Renal pelvis (tissue), 1 donor: ENCODE measurements at regions not wholly inside any gene's neighbourhood (a gene's known extent, or its start where the extent isn't known, plus 50 kb on each side); places are given as distances from the start of the nearest gene placed in this dataset.
"Not testable (repeated sequence)": the region's sequence is repeated elsewhere in the genome, so short reads cannot be mapped to it uniquely, and the experiment has no call there.

Experiments used
- DNase-seq: peaks from one replicate; pipeline ENCODE4 v3.0.0-alpha.2; 2013

GRCh38 chr18:961644-962355 is 57.1 kb downstream of the ADCYAP1 start:
- DNase-seq, result peak; percentile 22

DNA sequence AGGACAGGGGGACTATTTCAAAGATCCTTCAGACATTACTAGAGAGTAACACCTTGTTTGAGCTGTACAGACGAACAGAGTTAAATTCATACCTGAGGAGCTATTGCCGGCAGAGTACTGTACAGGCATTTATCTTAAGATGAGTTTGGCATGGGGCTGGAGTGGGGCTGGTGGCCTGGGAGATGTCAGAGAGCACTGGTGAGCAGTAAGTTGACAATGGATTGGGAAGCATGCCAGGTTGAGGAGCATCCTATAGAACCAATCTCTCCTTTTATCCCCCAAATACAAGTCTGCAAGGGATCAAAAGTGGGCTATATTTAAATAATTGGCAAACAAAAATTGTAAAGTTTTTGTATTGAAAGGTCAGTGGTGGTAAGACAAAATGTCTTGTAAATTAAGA is 58.6 kb downstream of the ADCYAP1 start:
- no peak for DNase-seq

- no peak for DNase-seq
Observed at GRCh38 chr18:965921-966758, 61.5 kb downstream of the ADCYAP1 start.

GRCh38 chr18:966759-967576 is 62.3 kb downstream of the ADCYAP1 start:
- DNase-seq, result no peak

DNA sequence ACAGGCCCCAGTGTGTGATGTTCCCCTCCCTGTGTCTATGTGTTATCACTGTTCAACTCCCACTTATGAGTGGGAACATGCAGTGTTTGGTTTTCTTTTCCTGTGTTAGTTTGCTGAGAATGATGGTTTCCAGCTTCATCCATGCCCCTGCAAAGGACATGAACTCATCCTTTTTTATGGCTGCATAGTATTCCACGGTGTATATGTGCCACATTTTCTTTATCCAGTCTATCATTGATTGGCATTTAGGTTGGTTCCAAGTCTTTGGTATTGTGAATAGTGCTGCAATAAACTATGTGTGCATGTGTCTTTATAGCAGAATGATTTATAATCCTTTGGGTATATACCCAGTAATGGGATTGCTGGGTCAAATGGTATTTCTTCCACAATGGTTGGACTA is 64.2 kb downstream of the ADCYAP1 start:
- DNase-seq, result not testable (repeated sequence)

- not testable (repeated sequence) for DNase-seq
Observed at GRCh38 chr18:969311-969710, 64.6 kb downstream of the ADCYAP1 start.

GRCh38 chr18:974606-975005 is 69.9 kb downstream of the ADCYAP1 start:
- DNase-seq, result not testable (repeated sequence)

- not testable (repeated sequence) for DNase-seq
Observed at GRCh38 chr18:976393-977128, 71.9 kb downstream of the ADCYAP1 start.

DNA sequence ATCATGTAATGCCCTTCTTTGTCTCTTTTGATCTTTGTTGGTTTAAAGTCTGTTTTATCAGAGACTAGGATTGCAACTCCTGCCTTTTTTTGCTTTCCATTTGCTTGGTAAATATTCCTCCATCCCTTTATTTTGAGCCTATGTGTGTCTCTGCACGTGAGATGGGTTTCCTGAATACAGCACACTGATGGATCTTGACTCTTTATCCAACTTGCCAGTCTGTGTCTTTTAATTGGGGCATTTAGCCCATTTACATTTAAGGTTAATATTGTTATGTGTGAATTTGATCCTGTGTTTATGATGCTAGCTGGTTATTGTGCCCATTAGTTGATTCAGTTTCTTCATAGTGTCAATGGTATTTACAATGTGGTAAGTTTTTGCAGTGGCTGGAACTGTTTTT is 72.7 kb downstream of the ADCYAP1 start:
- DNase-seq, result not testable (repeated sequence)

GRCh38 chr18:977732-978131 is 73.1 kb downstream of the ADCYAP1 start:
- not testable (repeated sequence) for DNase-seq

GRCh38 chr18:980586-980985 is 75.9 kb downstream of the ADCYAP1 start:
- DNase-seq, result no peak

DNA sequence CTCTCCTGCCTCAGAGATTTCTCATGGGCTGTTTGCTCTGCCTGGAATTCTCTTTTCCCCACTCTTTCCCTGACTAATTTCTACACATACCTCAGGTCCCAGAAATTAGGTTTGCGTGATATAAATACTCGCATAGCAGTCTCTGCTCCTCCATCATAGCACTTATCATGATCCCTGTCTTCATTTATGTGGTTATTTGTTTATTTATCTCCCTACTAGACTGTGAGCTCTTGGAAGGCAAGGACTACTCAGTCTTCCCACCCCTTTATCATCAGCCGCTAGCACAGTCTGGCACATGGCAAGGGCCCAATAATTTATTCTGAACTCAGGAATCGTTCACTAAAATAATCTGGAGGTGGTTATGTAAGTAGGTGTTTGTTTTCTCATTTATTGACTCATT is 79.3 kb downstream of the ADCYAP1 start:
- DNase-seq, result no peak

DNA sequence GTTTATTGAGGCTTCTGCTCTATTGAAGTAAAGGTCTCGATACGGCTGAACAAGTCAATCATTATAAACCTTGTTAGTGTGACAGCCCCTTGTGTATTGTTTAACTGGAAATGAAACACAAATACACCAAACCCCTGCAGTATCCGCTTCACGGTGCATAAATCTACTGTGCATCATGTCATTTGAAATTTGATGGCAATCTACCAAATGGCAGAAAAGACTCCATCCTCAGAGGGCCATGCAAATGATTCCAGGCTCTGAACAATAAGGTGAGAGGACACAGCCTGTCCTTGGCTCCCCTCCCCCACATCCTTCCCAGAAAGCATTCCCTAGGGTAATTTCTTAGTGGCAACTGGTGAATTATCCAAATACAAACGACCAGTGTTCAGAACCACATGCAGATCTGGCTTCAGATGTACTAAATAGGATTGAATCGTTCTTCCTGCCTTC is 80.6 kb downstream of the ADCYAP1 start:
- DNase-seq, result no peak

DNA sequence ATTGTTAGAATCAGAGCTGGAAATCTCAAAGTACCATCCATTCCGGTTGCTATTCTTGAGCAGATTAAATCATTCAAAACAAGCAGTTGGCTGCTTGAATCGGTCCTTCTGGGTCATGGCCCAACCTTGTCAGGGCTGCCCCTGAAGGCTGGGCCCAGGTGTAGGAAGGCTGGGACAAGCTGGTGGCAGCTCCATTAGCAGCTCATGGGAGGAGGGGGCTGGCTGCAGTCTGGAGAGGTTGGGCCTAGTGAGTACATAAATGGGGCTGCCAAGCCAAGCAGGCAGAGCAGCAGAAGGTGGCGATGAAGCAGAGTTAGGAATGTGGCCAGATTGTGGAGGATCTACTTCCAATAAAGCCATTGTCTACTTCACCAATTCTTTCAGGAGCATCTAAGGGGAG is 81.4 kb downstream of the ADCYAP1 start:
- DNase-seq, result no peak

GRCh38 chr18:986552-986951 is 81.9 kb downstream of the ADCYAP1 start:
- no peak for DNase-seq

DNA sequence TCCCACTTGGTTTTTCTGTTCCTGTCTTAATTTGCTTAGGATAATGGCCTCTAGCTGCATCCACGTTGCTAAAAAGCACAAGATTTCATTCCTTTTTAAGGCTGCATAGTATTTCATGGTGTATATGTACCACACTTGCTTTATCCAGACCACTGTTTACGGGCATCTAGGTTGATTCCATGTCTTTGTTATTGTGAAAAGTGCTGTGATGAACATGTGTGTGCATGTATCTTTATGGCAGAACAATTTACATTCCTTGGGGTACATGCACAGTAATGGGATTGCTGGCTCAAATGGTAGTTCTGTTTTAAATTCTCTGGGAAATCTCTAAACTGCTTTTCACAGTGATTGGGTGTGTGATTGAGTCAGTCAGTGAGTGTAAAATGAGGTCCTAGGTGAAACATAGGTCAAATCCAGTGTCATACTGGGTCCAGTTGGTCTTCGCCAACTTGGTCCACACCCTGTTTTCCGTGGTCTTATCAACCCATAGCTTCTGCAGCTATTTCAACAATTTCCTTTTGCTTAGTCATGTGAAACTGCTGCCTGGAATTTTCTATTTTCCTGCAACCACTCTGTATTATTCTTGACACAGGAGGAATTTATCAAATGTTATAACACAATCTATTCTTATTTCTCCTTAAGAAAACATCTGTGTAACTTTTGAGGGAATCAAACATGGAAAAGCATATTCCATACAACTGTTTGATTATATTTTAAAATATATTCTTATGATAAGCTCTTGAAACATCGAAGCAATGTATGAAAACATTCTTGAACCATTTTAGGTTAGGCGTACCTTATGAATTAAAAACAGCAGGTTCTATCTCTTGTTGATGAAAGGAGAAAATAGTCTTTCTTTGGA is 82.9 kb downstream of the ADCYAP1 start:
- DNase-seq, result no peak

- DNase-seq, result no peak
Observed at GRCh38 chr18:989425-989824, 84.8 kb downstream of the ADCYAP1 start.

- no peak for DNase-seq
Observed at GRCh38 chr18:990197-990596, 85.5 kb downstream of the ADCYAP1 start.

DNA sequence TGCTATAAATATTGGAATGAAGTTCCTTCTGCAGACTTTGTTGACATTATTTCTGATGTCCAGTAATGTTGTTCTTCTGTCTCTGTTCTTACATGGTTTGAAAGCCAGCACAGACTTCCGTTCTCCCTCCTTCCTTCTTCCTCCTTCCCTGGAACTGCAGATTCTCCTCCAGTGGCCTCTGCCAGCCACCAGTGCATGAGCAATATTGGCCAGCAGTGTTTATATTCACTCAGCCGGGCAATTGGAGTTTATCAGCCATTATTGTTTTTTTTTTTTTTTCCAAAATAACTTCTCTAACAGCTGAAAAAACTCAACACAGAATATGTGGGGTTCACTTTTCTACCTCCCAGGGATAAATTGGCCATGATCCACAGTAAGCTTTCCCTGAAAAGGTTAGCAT is 86.8 kb downstream of the ADCYAP1 start:
- no peak for DNase-seq

DNA sequence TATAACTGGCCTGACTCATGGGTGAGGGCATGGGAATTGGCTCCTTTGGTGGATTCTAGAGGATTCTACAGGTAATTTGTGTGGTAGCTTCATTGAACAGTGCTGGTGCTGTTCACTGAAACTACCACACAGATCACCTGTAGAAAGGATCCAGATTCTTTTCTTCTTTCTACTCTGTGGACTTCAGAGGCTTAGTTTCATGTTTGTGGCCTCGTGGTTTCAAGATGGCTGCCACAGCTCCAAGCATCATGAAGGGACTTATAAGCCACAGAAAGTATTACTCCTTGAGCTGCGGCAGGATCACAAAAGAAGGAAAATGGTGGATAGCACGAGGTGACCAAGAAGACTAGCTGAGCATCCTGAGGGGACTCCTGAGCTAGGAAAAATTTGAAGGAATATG is 88.9 kb downstream of the ADCYAP1 start:
- no peak for DNase-seq

- no peak for DNase-seq
Observed at GRCh38 chr18:995629-996028, 91.0 kb downstream of the ADCYAP1 start.
